Hematopoietic multipotent progenitor cell treated with erythropoietin and hydrocortisone succinate and interleukin-3 and kit ligand, for 8 days (in vitro differentiated cells): ENCODE measurements at regions not wholly inside any gene's neighbourhood (a gene's known extent, or its start where the extent isn't known, plus 50 kb on each side); places are given as distances from the start of the nearest gene placed in this dataset.

Experiments
- DNase-seq: peaks from one replicate; pipeline ENCODE4 v3.0.0-alpha.2; 2015

DNA sequence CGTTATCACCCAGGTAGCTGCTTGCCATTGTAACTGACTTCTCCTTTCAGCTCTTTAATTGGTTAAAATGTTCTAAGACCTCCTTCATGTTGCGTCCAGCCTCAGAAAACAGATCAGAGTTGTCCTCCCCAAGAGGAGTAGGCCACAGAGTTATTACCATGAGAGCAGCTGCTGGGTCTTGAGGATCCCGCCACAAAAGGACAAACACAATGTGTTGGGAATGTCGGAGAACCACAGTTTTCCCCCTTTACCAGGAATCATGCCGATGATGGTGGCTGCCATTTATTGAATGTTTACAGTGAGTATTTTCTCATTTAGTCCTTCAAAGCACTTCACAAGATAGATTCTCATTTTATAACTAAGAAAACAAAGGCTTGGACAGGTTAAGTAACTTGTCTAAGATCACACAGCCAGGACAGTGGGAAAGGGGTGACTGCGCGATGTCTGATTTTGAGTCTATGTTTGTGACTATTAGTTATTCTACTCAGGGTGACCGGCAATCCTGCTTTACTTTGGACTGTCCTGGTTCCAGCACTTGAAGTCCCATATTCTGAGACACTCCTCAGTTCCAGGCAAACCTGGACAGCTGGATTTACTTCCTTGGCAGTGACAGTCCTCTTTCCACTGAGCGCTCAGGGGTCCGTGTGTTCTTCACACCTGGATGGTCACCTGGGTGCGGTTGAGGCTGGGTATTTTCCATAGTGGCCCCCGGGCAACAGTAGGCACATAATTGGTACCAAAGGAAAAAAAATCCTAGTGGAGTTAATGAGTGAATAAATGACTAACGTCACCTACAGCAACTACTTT, 93.6 kb downstream of the LIPG start:
- no peak for DNase-seq

DNA sequence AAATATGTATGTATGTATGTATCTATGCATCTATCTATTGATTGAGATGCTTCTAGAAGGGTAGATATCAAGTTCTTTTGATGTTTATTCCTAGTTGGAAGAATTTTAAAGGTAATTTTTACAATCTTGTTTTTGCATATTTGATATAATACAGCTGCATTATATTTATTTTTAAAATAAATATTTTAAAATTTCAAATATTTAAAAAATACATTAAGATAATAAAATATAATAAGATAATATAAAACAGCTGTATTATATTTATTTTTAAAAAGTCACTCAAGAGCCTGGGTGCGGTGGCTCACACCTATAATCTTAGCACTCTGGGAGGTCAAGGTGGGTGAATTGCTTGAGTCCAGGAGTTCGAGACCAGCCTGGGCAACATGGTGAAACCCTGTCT, 92.5 kb downstream of the LIPG start:
- DNase-seq = no peak

DNA sequence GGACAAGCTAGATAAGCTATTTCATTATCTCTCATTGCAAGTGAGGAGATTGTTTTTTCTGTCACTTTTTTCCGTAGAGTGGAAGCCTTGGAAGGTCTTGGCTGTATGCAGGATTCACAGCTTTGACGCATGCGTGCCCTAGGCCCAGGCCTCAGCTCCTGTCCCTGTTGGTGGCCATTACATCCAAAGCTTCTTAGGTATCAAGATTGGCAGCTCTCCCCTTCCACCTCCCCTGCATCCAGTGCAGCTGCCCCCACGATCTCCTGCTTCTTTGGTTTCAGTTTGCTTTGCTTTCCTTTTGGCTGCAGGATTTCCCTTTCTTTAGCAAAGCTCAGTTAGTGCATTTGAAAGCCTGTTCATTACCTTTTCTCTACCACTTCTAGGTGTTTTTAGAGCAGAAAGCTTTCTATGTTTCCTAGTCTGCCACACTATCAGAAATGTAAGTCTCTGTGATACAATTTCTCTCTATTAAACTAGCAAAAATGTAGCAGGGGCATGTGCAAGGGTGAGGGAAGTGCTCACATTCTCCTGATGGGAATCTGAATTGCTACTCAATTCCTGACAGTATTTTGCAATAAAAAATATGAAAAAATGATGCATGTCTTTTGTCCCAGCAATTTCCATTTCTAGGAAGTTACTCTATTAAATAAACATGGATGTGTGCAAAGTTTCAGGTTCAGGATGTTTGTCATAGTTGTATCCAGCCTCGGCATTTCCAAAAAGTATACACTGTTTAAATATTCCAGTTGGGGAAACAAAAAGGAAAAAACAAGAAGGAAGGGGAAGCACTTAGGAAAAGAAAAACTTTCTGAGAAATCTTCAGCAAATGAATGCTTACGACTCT, 91.2 kb downstream of the LIPG start:
- no peak for DNase-seq

DNA sequence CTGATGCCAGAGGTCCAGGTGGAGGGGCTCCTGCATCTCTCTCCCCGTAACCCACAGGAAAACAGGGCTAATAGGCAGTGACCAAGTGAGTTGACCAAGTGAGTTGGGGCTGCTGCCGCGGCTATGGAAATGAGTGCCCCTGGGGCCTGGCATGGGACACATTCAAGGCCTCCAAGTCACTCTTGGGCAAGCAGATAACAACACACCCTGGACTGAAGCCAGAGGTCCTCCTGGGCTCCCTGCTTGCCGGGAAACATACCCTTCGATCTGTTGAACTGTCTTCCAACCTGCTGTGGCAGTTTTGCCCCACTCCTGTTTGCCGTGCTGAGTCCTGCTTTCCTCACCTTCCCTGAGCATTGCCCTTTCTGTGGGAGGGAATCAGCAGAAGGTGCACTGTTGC, 89.2 kb downstream of the LIPG start:
- no peak for DNase-seq

DNA sequence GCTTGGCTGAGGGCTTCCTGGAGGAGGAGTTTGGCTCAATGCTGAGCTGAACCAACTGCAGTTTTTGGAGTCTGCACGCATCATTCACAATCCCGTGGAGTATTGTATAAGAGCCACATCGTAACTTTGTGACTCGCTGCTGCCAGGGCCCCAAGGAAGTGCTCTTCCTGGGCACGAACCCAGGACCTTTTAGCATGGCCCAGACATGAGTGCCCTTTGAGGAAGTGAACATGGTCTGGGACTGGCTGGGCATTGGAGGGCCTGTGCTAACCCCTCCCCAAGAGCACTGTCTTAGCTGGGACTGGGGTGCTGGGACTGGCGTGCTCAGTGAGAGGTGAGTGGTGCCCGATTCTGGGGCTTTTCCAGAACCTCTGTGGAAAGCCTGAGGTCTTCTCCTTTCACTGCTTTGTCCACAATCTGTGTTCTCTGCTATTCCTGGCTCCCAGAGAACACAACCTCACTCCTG, 88.6 kb downstream of the LIPG start:
- no peak for DNase-seq

DNA sequence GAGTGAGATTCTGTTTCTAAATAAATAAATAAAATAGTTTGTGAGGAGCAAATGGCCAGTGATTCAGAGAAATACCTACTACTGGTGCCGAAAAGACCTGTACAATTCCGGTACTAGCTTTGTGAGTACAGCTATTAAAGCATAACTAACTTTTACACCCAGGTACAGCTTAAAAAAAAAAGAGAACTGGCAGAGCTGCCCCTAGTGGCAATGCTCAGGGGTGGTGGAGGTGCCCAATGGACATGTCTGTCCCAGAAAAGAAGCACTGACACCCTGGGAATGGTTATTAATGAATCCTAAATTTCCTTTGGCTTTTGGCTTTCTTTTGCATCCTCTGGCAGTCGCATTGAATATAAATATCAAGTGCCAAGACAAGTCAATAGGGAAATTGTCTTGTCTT, 87.0 kb downstream of the LIPG start:
- DNase-seq = no peak
